Liver (tissue), 8 donors: ENCODE measurements at regions not wholly inside any gene's neighbourhood (a gene's known extent, or its start where the extent isn't known, plus 50 kb on each side); places are given as distances from the start of the nearest gene placed in this dataset.
"Not testable (repeated sequence)": the region's sequence is repeated elsewhere in the genome, so short reads cannot be mapped to it uniquely, and the experiment has no call there.

Experiments used
- DNase-seq: peaks from one replicate; pipeline ENCODE4 v3.0.0-alpha.2; 2017; ENCODE audit warnings: low spot score
- H3K27ac ChIP-seq, 2 donors: one replicate each; pipeline ENCODE4 v1.7.0; 2013; ENCODE audit warnings: inconsistent platforms in 2 of 2, low read length in 2 of 2, control low read depth in 1 of 2, low read depth in 1 of 2, mild to moderate bottlenecking in 1 of 2
- H3K27me3 ChIP-seq, 4 donors: one replicate each; pipeline versions ENCODE4 v1.6.1 to v1.7.0; 2013; ENCODE audit warnings: low read length in 3 of 4, inconsistent platforms in 1 of 4, mild to moderate bottlenecking in 1 of 4, moderate library complexity in 1 of 4; ENCODE audit not compliant: control insufficient read depth in 4 of 4, insufficient read depth in 4 of 4
- H3K36me3 ChIP-seq, 4 donors: one replicate each; pipeline versions ENCODE4 v1.6.1 to v1.7.0; 2013; ENCODE audit warnings: low read length in 3 of 4, mild to moderate bottlenecking in 3 of 4, low read depth in 1 of 4, moderate library complexity in 1 of 4; ENCODE audit not compliant: control insufficient read depth in 4 of 4, insufficient read depth in 3 of 4
- H3K4me1 ChIP-seq, 4 donors: one replicate each; pipeline versions ENCODE4 v1.6.1 to v1.7.0; 2013; ENCODE audit warnings: low read length in 3 of 4, mild to moderate bottlenecking in 3 of 4, moderate library complexity in 1 of 4; ENCODE audit not compliant: control insufficient read depth in 4 of 4, insufficient read depth in 4 of 4
- H3K4me3 ChIP-seq, 3 donors: one replicate each; pipeline versions ENCODE4 v1.6.1 to v1.7.0; 2013; ENCODE audit warnings: low read length in 3 of 3, control low read depth in 1 of 3, low read depth in 1 of 3, mild to moderate bottlenecking in 1 of 3
- H3K9ac ChIP-seq, 2 donors: one replicate each; pipeline ENCODE4 v1.7.0; 2013; ENCODE audit warnings: low read length in 2 of 2, mild to moderate bottlenecking in 2 of 2, moderate library complexity in 2 of 2, control low read depth in 1 of 2, low read depth in 1 of 2
- H3K9me3 ChIP-seq, 4 donors: one replicate each; pipeline versions ENCODE4 v1.6.1 to v1.7.0; 2013; ENCODE audit warnings: low read length in 3 of 4; ENCODE audit not compliant: control insufficient read depth in 4 of 4
- EGR1 ChIP-seq, 2 donors: IDR thresholded peaks; 2 replicates each; pipeline ENCODE4 v1.6.1; 2016 to 2018; ENCODE audit warnings: antibody characterized with exemption in 2 of 2, low read depth in 2 of 2
- FOXA1 ChIP-seq: IDR thresholded peaks from 2 replicates; pipeline ENCODE4 v1.6.1; 2016; ENCODE audit warnings: antibody characterized with exemption
- HNF4A ChIP-seq, 2 donors: conservative IDR thresholded peaks; 2 replicates each; pipeline ENCODE4 v1.6.1; 2016; ENCODE audit warnings: antibody characterized with exemption in 2 of 2, mild to moderate bottlenecking in 2 of 2
- JUND ChIP-seq, 2 donors: IDR thresholded peaks; 2 replicates each; pipeline ENCODE4 v1.6.1; 2016; ENCODE audit warnings: antibody characterized with exemption in 2 of 2
- RAD21 ChIP-seq, 2 donors: IDR thresholded peaks; 2 replicates each; pipeline ENCODE4 v1.6.1; 2016; ENCODE audit warnings: antibody characterized with exemption in 2 of 2, mild to moderate bottlenecking in 2 of 2
- RXRA ChIP-seq, 2 donors: IDR thresholded peaks; 2 replicates each; pipeline ENCODE4 v1.6.1; 2017 to 2018; ENCODE audit warnings: antibody characterized with exemption in 2 of 2, mild to moderate bottlenecking in 1 of 2
- SP1 ChIP-seq: IDR thresholded peaks from 2 replicates; pipeline ENCODE4 v1.6.1; 2018; ENCODE audit warnings: antibody characterized with exemption, mild to moderate bottlenecking
- YY1 ChIP-seq: IDR thresholded peaks from 2 replicates; pipeline ENCODE4 v1.6.1; 2016; ENCODE audit warnings: antibody characterized with exemption, mild to moderate bottlenecking
- WGBS: extraction: QIAGEN DNeasy Blood & Tissue Kit; methylation state at CpG from one replicate; pipeline ENCODE4 v1.1.7; 2013; 5-methylcytosine and 5-hydroxymethylcytosine counted together
- TF ChIP-seq, protein P1 (sequence below): IDR thresholded peaks from 2 replicates; pipeline ENCODE4 v1.6.1; 2016; ENCODE audit warnings: antibody characterized with exemption
- TF ChIP-seq, protein P2 (sequence below): fragments of 150-350 bp; IDR thresholded peaks from 2 replicates; pipeline ENCODE4 v1.5.1; 2017; ENCODE audit warnings: improper control_type of control experiment, low read depth, low read length; ENCODE audit not compliant: missing input control
- TF ChIP-seq, protein P3 (sequence below): IDR thresholded peaks from 2 replicates; pipeline ENCODE4 v1.6.1; 2016; ENCODE audit warnings: antibody characterized with exemption, mild to moderate bottlenecking
- TF ChIP-seq, protein P4 (sequence below): IDR thresholded peaks from 2 replicates; pipeline ENCODE4 v1.6.1; 2016; ENCODE audit warnings: antibody characterized with exemption
- TF ChIP-seq, protein P5 (sequence below): IDR thresholded peaks from 2 replicates; pipeline ENCODE4 v1.6.1; 2016; ENCODE audit warnings: antibody characterized with exemption
- donor health status: healthy.
- donor health status: healthy.
- donor health status: healthy.
- donor health status: healthy.
- donor health status: healthy.

DNA sequence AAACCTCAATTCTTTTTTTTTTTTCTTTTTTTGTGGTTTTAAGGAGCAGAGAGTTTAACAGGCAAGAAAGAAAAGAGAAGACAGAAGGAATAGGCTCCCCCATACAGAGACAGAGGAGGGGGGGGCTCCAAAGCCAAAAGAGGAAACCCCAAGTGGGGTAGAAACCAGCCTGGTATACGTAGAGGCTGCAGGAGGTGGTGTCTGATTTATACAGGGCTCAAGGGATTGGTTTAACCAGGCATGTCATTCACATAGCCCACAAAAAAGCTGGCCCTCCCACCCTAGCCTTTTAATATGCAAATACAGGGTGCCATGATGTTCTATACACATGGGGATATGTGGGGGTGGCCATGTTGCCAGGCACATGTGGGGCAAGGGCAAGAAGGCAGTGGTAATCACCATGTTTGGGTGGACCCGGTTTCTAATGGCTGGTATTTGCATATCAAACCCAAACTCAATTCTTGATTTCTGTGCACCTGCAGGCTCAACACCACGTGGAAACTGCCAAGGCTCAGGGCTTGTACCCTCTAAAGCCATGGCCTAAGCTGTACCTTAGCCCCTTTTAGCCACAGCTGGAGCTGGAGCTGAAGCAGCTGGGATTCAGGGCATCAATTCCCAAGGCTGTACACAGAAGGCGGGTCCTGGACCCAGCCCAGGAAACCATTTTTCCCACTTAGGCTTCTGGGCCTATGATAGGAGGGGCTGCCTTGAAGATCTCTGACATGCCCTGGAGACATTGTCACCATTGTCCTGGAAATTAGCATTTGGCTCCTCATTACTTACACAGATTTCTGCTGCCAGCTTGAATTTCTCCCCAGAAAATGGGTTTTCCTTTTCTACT lies 170.3 kb downstream of the MAIP1 start:
- TF ChIP-seq, protein P1, sequence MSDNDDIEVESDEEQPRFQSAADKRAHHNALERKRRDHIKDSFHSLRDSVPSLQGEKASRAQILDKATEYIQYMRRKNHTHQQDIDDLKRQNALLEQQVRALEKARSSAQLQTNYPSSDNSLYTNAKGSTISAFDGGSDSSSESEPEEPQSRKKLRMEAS, result no peak
- TF ChIP-seq, protein P2, sequence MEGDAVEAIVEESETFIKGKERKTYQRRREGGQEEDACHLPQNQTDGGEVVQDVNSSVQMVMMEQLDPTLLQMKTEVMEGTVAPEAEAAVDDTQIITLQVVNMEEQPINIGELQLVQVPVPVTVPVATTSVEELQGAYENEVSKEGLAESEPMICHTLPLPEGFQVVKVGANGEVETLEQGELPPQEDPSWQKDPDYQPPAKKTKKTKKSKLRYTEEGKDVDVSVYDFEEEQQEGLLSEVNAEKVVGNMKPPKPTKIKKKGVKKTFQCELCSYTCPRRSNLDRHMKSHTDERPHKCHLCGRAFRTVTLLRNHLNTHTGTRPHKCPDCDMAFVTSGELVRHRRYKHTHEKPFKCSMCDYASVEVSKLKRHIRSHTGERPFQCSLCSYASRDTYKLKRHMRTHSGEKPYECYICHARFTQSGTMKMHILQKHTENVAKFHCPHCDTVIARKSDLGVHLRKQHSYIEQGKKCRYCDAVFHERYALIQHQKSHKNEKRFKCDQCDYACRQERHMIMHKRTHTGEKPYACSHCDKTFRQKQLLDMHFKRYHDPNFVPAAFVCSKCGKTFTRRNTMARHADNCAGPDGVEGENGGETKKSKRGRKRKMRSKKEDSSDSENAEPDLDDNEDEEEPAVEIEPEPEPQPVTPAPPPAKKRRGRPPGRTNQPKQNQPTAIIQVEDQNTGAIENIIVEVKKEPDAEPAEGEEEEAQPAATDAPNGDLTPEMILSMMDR, result no peak
- no peak for TF ChIP-seq RAD21 (IDR thresholded peaks at IDR 0.05)
- TF ChIP-seq EGR1 (IDR thresholded peaks at IDR 0.05; ENCODE audit: low read depth in 2 of 2), result no peak
- no peak for TF ChIP-seq RXRA (IDR thresholded peaks at IDR 0.05)
- TF ChIP-seq JUND (IDR thresholded peaks at IDR 0.05), result no peak
- no peak for TF ChIP-seq SP1
- TF ChIP-seq, protein P3, sequence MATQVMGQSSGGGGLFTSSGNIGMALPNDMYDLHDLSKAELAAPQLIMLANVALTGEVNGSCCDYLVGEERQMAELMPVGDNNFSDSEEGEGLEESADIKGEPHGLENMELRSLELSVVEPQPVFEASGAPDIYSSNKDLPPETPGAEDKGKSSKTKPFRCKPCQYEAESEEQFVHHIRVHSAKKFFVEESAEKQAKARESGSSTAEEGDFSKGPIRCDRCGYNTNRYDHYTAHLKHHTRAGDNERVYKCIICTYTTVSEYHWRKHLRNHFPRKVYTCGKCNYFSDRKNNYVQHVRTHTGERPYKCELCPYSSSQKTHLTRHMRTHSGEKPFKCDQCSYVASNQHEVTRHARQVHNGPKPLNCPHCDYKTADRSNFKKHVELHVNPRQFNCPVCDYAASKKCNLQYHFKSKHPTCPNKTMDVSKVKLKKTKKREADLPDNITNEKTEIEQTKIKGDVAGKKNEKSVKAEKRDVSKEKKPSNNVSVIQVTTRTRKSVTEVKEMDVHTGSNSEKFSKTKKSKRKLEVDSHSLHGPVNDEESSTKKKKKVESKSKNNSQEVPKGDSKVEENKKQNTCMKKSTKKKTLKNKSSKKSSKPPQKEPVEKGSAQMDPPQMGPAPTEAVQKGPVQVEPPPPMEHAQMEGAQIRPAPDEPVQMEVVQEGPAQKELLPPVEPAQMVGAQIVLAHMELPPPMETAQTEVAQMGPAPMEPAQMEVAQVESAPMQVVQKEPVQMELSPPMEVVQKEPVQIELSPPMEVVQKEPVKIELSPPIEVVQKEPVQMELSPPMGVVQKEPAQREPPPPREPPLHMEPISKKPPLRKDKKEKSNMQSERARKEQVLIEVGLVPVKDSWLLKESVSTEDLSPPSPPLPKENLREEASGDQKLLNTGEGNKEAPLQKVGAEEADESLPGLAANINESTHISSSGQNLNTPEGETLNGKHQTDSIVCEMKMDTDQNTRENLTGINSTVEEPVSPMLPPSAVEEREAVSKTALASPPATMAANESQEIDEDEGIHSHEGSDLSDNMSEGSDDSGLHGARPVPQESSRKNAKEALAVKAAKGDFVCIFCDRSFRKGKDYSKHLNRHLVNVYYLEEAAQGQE, result no peak
- TF ChIP-seq, protein P4, sequence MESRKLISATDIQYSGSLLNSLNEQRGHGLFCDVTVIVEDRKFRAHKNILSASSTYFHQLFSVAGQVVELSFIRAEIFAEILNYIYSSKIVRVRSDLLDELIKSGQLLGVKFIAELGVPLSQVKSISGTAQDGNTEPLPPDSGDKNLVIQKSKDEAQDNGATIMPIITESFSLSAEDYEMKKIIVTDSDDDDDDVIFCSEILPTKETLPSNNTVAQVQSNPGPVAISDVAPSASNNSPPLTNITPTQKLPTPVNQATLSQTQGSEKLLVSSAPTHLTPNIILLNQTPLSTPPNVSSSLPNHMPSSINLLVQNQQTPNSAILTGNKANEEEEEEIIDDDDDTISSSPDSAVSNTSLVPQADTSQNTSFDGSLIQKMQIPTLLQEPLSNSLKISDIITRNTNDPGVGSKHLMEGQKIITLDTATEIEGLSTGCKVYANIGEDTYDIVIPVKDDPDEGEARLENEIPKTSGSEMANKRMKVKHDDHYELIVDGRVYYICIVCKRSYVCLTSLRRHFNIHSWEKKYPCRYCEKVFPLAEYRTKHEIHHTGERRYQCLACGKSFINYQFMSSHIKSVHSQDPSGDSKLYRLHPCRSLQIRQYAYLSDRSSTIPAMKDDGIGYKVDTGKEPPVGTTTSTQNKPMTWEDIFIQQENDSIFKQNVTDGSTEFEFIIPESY, result no peak
- TF ChIP-seq, protein P5, sequence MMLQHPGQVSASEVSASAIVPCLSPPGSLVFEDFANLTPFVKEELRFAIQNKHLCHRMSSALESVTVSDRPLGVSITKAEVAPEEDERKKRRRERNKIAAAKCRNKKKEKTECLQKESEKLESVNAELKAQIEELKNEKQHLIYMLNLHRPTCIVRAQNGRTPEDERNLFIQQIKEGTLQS, result no peak
- TF ChIP-seq YY1, result no peak
- no peak for TF ChIP-seq FOXA1
- no peaks in the 10 kb centered on the region for H3K9me3 ChIP-seq
- WGBS, result 89% methylated on average over 4 of the region's 4 CpGs
- H3K36me3 ChIP-seq, result no peaks in the 10 kb centered on the region
- peaks cover 11 to 38% (median 24%) of the 10 kb centered on the region in 4 donors for H3K4me1 ChIP-seq
- H3K27ac ChIP-seq, result no peak overlapping the region
- H3K4me3 ChIP-seq, result no peak overlapping the region
- H3K9ac ChIP-seq, result no peak overlapping the region
- no peak for DNase-seq
- no peaks in the 10 kb centered on the region for H3K27me3 ChIP-seq

DNA sequence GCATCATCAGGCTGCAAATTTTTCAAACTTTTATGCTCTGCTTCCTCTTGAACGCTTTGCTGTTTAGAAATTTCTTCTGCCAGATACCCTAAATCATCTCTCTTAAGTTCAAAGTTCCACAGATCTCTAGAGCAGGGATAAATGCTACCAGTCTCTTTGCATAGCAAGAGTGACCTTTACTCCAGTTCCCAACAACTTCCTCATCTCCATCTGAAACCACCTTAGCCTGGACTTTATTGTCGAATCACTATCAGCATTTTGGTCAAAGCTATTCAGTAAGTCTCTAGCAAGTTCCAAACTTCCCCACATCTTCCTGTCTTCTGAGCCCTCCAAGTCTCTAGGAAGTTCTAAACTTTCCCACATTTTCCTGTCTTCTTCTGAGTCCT lies 170.9 kb downstream of the MAIP1 start:
- H3K27me3 ChIP-seq, DNase-seq, H3K9me3 ChIP-seq, H3K4me3 ChIP-seq, H3K9ac ChIP-seq, H3K36me3 ChIP-seq, H3K27ac ChIP-seq: not testable (repeated sequence)
- WGBS, result 12% methylated on average over 2 of the region's 2 CpGs
- TF ChIP-seq HNF4A (conservative IDR thresholded peaks at IDR 0.05), result peak; percentile 42 to 43
- peak; percentile 47 for TF ChIP-seq SP1
- peak; percentile 55 to 60 for TF ChIP-seq RXRA (IDR thresholded peaks at IDR 0.05)
- peak in 1 of 2 donors; percentile 20 for TF ChIP-seq RAD21 (IDR thresholded peaks at IDR 0.05)
- peaks cover 13 to 44% (median 25%) of the 10 kb centered on the region in 4 donors for H3K4me1 ChIP-seq

DNA sequence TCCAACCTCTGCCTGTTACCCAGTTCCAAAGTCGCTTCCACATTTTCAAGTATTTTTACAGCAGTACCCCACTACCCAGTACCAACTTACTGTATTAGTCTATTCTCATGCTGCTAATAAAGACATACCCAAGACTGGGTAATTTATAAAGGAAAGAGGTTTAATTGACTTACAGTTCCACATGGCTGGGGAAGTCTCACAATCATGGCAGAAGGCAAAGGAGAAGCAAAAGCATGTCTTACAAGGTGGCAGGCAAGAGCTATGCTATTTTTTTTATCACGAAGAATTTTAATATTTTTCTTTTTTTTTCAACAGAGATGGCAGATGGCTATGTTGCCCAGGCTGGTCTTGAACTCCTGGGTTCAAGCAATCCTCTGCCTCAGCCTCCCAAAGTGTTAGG lies 171.3 kb downstream of the MAIP1 start:
- not testable (repeated sequence) for H3K27ac ChIP-seq, H3K27me3 ChIP-seq, DNase-seq, H3K9me3 ChIP-seq, H3K9ac ChIP-seq, H3K4me3 ChIP-seq, H3K36me3 ChIP-seq
- 98% methylated on average over 2 of the region's 2 CpGs for WGBS
- H3K4me1 ChIP-seq, result peaks cover 13 to 47% (median 25%) of the 10 kb centered on the region in 4 donors
